ENCODE measurements at regions not wholly inside any gene's neighbourhood (a gene's known extent, or its start where the extent isn't known, plus 50 kb on each side); places are given as distances from the start of the nearest gene placed in this dataset.

DNA sequence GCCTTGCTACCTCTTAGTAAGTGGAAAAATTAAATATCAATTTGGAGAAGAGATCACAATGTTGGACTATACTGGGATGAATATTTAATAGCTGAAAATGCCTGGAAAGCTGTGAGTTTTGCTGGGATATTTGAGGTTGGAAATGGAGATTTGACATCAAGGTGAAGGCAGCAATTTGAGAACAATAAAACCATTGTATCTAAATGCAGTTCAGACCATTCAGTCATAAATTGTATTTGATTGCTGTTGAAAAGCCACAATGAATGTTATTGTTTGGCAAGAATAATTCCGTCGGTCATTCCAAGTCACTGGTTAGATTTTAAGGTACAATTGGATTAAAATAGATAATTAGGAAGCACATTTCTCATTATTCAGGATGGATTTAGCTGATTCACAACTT is 325.6 kb downstream of the HRH4 start:
- TF ChIP-seq POLR2A (IDR thresholded peaks at IDR 0.05; ENCODE audit: low read depth, low read length) (no peak), TAF1 (IDR thresholded peaks at IDR 0.05; ENCODE audit: low read depth, low read length) (no peak), POLR2AphosphoS5 (IDR thresholded peaks at IDR 0.05; ENCODE audit: low read depth, low read length) (no peak)
